B cell (primary cell): ENCODE measurements at regions not wholly inside any gene's neighbourhood (a gene's known extent, or its start where the extent isn't known, plus 50 kb on each side); places are given as distances from the start of the nearest gene placed in this dataset.

Experiments
- ATAC-seq: fragments of 200-7000 bp; cut with Tn5 transposase; one replicate; pipeline ENCODE4 v1.10.0; 2021; ENCODE audit warnings: low read depth, mild to moderate bottlenecking, moderate number of reproducible peaks, moderate library complexity
- CTCF ChIA-PET: fragments of 350-600 bp; sonication (Branson Sonifier 250); formaldehyde crosslinking; loops from one replicate; lab custom pipeline; 2021; ENCODE audit warnings: antibody characterized with exemption, inconsistent platforms; lab: Charles Lee
- POLR2A ChIA-PET: fragments of 350-600 bp; sonication (Branson Sonifier 250); formaldehyde crosslinking; loops from one replicate; lab custom pipeline; 2021; ENCODE audit warnings: antibody characterized with exemption; lab: Charles Lee
- DNase-seq: peaks from one replicate; pipeline ENCODE4 v3.0.0; 2013
- H2AFZ ChIP-seq: 2 replicates; pipeline ENCODE4 v1.6.1; 2012; ENCODE audit warnings: mild to moderate bottlenecking, low read depth, low read length; ENCODE audit not compliant: insufficient read depth, poor library complexity, severe bottlenecking
- H3K27ac ChIP-seq, 2 donors: 1 replicate in 1 of 2; 2 replicates in 1 of 2; pipeline ENCODE4 v1.5.1; 2012 to 2013; ENCODE audit warnings: low read length in 2 of 2, mild to moderate bottlenecking in 2 of 2, moderate library complexity in 1 of 2
- H3K27me3 ChIP-seq, 4 experiments: fragments of 200-600 bp in 1 of 4; sonication (generic) in 1 of 4; replicated peaks in 1 of 4; 1 replicate in 2 of 4; 2 replicates in 2 of 4; pipeline versions ENCODE4 v1.6.1 to v1.7.0; 2013 to 2016; ENCODE audit warnings: low read length in 3 of 4, mild to moderate bottlenecking in 2 of 4, mixed read lengths in 1 of 4, moderate library complexity in 1 of 4; ENCODE audit not compliant: insufficient read depth in 4 of 4, control insufficient read depth in 3 of 4; ENCODE audit errors: control extremely low read depth in 1 of 4
- H3K36me3 ChIP-seq, 2 experiments: replicated peaks in 1 of 2; 1 replicate in 1 of 2; 2 replicates in 1 of 2; pipeline versions ENCODE4 v1.6.1 to v1.7.1; 2013; ENCODE audit warnings: low read length in 1 of 2; ENCODE audit not compliant: insufficient read depth in 2 of 2, control insufficient read depth in 1 of 2; ENCODE audit errors: control extremely low read depth in 1 of 2, extremely low read depth in 1 of 2
- H3K4me1 ChIP-seq, 2 donors: fragments of 200-600 bp in 1 of 2; sonication (generic) in 1 of 2; 1 replicate in 1 of 2; 2 replicates in 1 of 2; pipeline versions ENCODE4 v1.5.1 to v1.6.1; 2013 to 2017; ENCODE audit warnings: low read length in 2 of 2; ENCODE audit not compliant: control insufficient read depth in 2 of 2, insufficient read depth in 2 of 2
- H3K4me2 ChIP-seq: replicated peaks from 2 replicates; pipeline ENCODE3; 2012; ENCODE audit warnings: mild to moderate bottlenecking, low read depth, low read length; ENCODE audit not compliant: poor library complexity, severe bottlenecking
- H3K4me3 ChIP-seq, 5 experiments: fragments of 200-600 bp in 1 of 5; sonication (generic) in 1 of 5; 1 replicate in 3 of 5; 2 replicates in 2 of 5; pipeline versions ENCODE4 v1.5.1 to v1.7.0; 2011 to 2016; ENCODE audit warnings: low read length in 4 of 5, mild to moderate bottlenecking in 4 of 5, low read depth in 2 of 5, control low read depth in 1 of 5, moderate library complexity in 1 of 5; ENCODE audit not compliant: insufficient read depth in 1 of 5; ENCODE audit errors: control extremely low read depth in 1 of 5, extremely low read depth in 1 of 5
- H3K79me2 ChIP-seq: fragments of 200-600 bp; sonication (generic); one replicate; pipeline ENCODE4 v1.6.0; 2016; ENCODE audit warnings: low read length; ENCODE audit not compliant: control insufficient read depth, insufficient read depth
- H3K9ac ChIP-seq: fragments of 200-600 bp; sonication (generic); 2 replicates; pipeline ENCODE4 v1.6.1; 2017; ENCODE audit warnings: mild to moderate bottlenecking, low read length, moderate library complexity
- H3K9me3 ChIP-seq, 3 donors: one replicate each; pipeline versions ENCODE4 v1.6.1 to v1.7.1; 2013; ENCODE audit warnings: low read length in 2 of 3; ENCODE audit not compliant: control insufficient read depth in 2 of 3, insufficient read depth in 1 of 3; ENCODE audit errors: control extremely low read depth in 1 of 3
- H4K20me1 ChIP-seq: 2 replicates; pipeline ENCODE4 v1.6.0; 2012; ENCODE audit warnings: mild to moderate bottlenecking, low read length; ENCODE audit not compliant: insufficient read depth, control insufficient read depth, poor library complexity, severe bottlenecking
- H3K27ac Mint-ChIP-seq: one replicate; pipeline ENCODE4 v1.8.0; 2021; ENCODE audit warnings: mixed read lengths
- H3K27me3 Mint-ChIP-seq: one replicate; pipeline ENCODE4 v1.8.0; 2021; ENCODE audit warnings: mixed read lengths
- H3K4me1 Mint-ChIP-seq: one replicate; pipeline ENCODE4 v1.8.0; 2021; ENCODE audit warnings: mixed read lengths
- H3K4me3 Mint-ChIP-seq: one replicate; pipeline ENCODE4 v1.8.0; 2021; ENCODE audit warnings: mixed read lengths
- H3K9me3 Mint-ChIP-seq: one replicate; pipeline ENCODE4 v1.8.0; 2022; ENCODE audit warnings: mixed read lengths; ENCODE audit not compliant: insufficient read depth
- CTCF ChIP-seq: fragments of 200-600 bp; IDR thresholded peaks from one replicate; pipeline ENCODE4 v1.8.0; 2022; ENCODE audit warnings: antibody characterized with exemption, mild to moderate bottlenecking
- EZH2 ChIP-seq: IDR thresholded peaks from 2 replicates; pipeline ENCODE4 v1.6.1; 2012; ENCODE audit warnings: borderline replicate concordance, low read depth, mild to moderate bottlenecking, moderate library complexity, low read length; ENCODE audit not compliant: insufficient read depth, poor library complexity, severe bottlenecking
- WGBS: methylation state at CpG from one replicate; pipeline ENCODE4 v1.1.5; 2013; ENCODE audit warnings: missing lambda C conversion rate; ENCODE audit not compliant: insufficient coverage; 5-methylcytosine and 5-hydroxymethylcytosine counted together
- intact Hi-C: fragments of 100-400 bp; cut with micrococcal nuclease; formaldehyde crosslinking; loops from one replicate; pipeline ENCODE4 v1.10.0; 2022

GRCh38 chr5:125926172-125926571, 497.0 kb upstream of the GRAMD2B start:
- intact Hi-C loops, result no loop called here
- POLR2A ChIA-PET, result no interaction called here
- H3K4me2 ChIP-seq, result no peak overlapping the region
- no peak for ATAC-seq
- H3K36me3 ChIP-seq, result no peaks in the 10 kb centered on the region
- no peak for DNase-seq
- H3K27me3 ChIP-seq, result peaks cover 0 to 2% (median 1%) of the 10 kb centered on the region in 4 experiments
- H3K9ac ChIP-seq, result no peak overlapping the region
- H3K27me3 Mint-ChIP-seq, result peaks cover 17% of the 10 kb centered on the region
- no peaks in the 10 kb centered on the region for H3K4me1 ChIP-seq
- H3K4me3 ChIP-seq, result no peak overlapping the region
- CTCF ChIA-PET, result no interaction called here
- WGBS, result no CpG with 5 or more reads among the region's 3 CpGs
- H2AFZ ChIP-seq, result no peak overlapping the region
- peaks cover 0 to 7% (median 3%) of the 10 kb centered on the region in 3 donors for H3K9me3 ChIP-seq
- no peak overlapping the region for H3K27ac ChIP-seq
- H3K9me3 Mint-ChIP-seq, result peaks cover 2% of the 10 kb centered on the region
- TF ChIP-seq CTCF, result no peak
- no peak for TF ChIP-seq EZH2
- H3K27ac Mint-ChIP-seq, result no peak overlapping the region
- no peak overlapping the region for H3K4me3 Mint-ChIP-seq
- H4K20me1 ChIP-seq, result no peaks in the 10 kb centered on the region
- no peaks in the 10 kb centered on the region for H3K4me1 Mint-ChIP-seq
- H3K79me2 ChIP-seq, result no peaks in the 10 kb centered on the region

- Histone ChIP-seq H3K79me2 (no peaks in the 10 kb centered on the region), H3K9ac (no peak overlapping the region), H3K4me2 (no peak overlapping the region), H4K20me1 (no peaks in the 10 kb centered on the region), H2AFZ (no peak overlapping the region), H3K4me3 (no peak overlapping the region), H3K36me3 (no peaks in the 10 kb centered on the region), H3K27ac (no peak overlapping the region), H3K4me1 (no peaks in the 10 kb centered on the region), H3K27me3 (peaks cover 0 to 2% (median 1%) of the 10 kb centered on the region in 4 experiments), H3K9me3 (peaks cover 0 to 7% (median 3%) of the 10 kb centered on the region in 3 donors)
- Mint-ChIP-seq H3K9me3 (peaks cover 2% of the 10 kb centered on the region), H3K4me1 (no peaks in the 10 kb centered on the region), H3K27me3 (peaks cover 17% of the 10 kb centered on the region), H3K27ac (no peak overlapping the region), H3K4me3 (no peak overlapping the region)
- intact Hi-C loops, result no loop called here
- TF ChIP-seq EZH2 (no peak), CTCF (no peak)
- ATAC-seq (no peak), DNase-seq (no peak)
- 84% methylated on average over 5 of the region's 6 CpGs for WGBS
- POLR2A ChIA-PET, result no interaction called here
- CTCF ChIA-PET, result no interaction called here
Measured at GRCh38 chr5:125928663-125929062, 494.5 kb upstream of the GRAMD2B start.
